Esophagus muscularis mucosa (tissue), 4 donors: ENCODE measurements at regions not wholly inside any gene's neighbourhood (a gene's known extent, or its start where the extent isn't known, plus 50 kb on each side); places are given as distances from the start of the nearest gene placed in this dataset.

Source experiments
- EP300 ChIP-seq: sonication (generic); formaldehyde crosslinking; IDR thresholded peaks from one replicate; pipeline ENCODE4 v1.6.1; 2017; ENCODE audit warnings: antibody characterized with exemption
- POLR2A ChIP-seq: fragments of 450-650 bp; IDR thresholded peaks from one replicate; pipeline ENCODE4 v1.6.1; 2017; ENCODE audit warnings: antibody characterized with exemption, moderate library complexity, mild to moderate bottlenecking, low read depth
- POLR2AphosphoS5 ChIP-seq, 2 donors: sonication (generic); formaldehyde crosslinking; IDR thresholded peaks; one replicate each; pipeline ENCODE4 v1.6.1; 2017; ENCODE audit warnings: antibody characterized with exemption in 2 of 2
- TF ChIP-seq, protein P1 (sequence below), 3 experiments: fragments of 200-600 bp in 2 of 3; fragments of 450-650 bp in 1 of 3; sonication (generic) in 2 of 3; IDR thresholded peaks; one replicate each; pipeline ENCODE4 v1.5.1; 2017 to 2019; ENCODE audit warnings: antibody characterized with exemption in 3 of 3, mild to moderate bottlenecking in 2 of 3, moderate library complexity in 1 of 3

DNA sequence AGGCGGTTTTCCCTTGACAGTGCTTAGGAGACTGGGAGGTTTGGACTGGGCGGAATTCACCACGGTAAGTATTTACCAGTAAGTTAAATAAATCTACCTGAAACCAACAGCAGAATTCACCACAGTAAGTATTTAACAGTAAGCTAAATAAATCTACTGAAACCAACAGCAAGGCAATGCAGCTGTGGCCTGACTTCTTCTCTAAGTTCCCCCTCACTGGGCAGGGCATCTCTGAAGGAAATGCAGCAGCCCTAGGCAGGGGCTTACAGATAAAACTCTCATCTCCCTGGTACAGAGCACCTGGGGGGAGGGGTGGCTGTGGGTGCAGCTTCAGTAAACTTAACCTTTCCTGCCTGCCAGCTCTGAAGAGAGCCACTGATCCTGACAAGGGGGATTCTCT lies 432.5 kb upstream of the LRRTM1 start:
- TF ChIP-seq, protein P1, sequence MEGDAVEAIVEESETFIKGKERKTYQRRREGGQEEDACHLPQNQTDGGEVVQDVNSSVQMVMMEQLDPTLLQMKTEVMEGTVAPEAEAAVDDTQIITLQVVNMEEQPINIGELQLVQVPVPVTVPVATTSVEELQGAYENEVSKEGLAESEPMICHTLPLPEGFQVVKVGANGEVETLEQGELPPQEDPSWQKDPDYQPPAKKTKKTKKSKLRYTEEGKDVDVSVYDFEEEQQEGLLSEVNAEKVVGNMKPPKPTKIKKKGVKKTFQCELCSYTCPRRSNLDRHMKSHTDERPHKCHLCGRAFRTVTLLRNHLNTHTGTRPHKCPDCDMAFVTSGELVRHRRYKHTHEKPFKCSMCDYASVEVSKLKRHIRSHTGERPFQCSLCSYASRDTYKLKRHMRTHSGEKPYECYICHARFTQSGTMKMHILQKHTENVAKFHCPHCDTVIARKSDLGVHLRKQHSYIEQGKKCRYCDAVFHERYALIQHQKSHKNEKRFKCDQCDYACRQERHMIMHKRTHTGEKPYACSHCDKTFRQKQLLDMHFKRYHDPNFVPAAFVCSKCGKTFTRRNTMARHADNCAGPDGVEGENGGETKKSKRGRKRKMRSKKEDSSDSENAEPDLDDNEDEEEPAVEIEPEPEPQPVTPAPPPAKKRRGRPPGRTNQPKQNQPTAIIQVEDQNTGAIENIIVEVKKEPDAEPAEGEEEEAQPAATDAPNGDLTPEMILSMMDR (IDR thresholded peaks at IDR 0.05) = no peak
- no peak for TF ChIP-seq POLR2AphosphoS5 (IDR thresholded peaks at IDR 0.05)
- TF ChIP-seq POLR2A = no peak
- no peak for TF ChIP-seq EP300
